Right lung (tissue), 2 donors: ENCODE measurements at regions not wholly inside any gene's neighbourhood (a gene's known extent, or its start where the extent isn't known, plus 50 kb on each side); places are given as distances from the start of the nearest gene placed in this dataset.

Experiments used
- DNase-seq, 2 donors: peaks; one replicate each; pipeline ENCODE4 v3.0.0-alpha.2; 2013

- no peak for DNase-seq
Observed at GRCh38 chr2:41775366-41776025, 272.3 kb upstream of the PKDCC start.

GRCh38 chr2:41779888-41780287 is 267.9 kb upstream of the PKDCC start:
- peak in 1 of 2 donors; percentile 9 for DNase-seq

GRCh38 chr2:41782306-41783158 is 265.3 kb upstream of the PKDCC start:
- peak; percentile 19 to 30 for DNase-seq

GRCh38 chr2:41784496-41784895 is 263.3 kb upstream of the PKDCC start:
- DNase-seq, result no peak

GRCh38 chr2:41785251-41786022 is 262.4 kb upstream of the PKDCC start:
- DNase-seq, result no peak

- peak; percentile 23 to 32 for DNase-seq
Observed at GRCh38 chr2:41791523-41791922, 256.3 kb upstream of the PKDCC start.

- DNase-seq, result no peak
Observed at GRCh38 chr2:41803361-41803760, 244.5 kb upstream of the PKDCC start.

GRCh38 chr2:41806286-41806685 is 241.5 kb upstream of the PKDCC start:
- no peak for DNase-seq

GRCh38 chr2:41821167-41821566 is 226.7 kb upstream of the PKDCC start:
- no peak for DNase-seq

- no peak for DNase-seq
Observed at GRCh38 chr2:41826921-41827320, 220.9 kb upstream of the PKDCC start.

GRCh38 chr2:41827354-41827971 is 220.4 kb upstream of the PKDCC start:
- DNase-seq, result no peak

GRCh38 chr2:41828052-41828643 is 219.7 kb upstream of the PKDCC start:
- DNase-seq, result no peak

GRCh38 chr2:41829052-41829451 is 218.8 kb upstream of the PKDCC start:
- no peak for DNase-seq

- DNase-seq, result no peak
Observed at GRCh38 chr2:41830600-41830999, 217.2 kb upstream of the PKDCC start.

GRCh38 chr2:41832218-41832617 is 215.6 kb upstream of the PKDCC start:
- no peak for DNase-seq

GRCh38 chr2:41835401-41835800 is 212.4 kb upstream of the PKDCC start:
- no peak for DNase-seq

GRCh38 chr2:41836948-41837347 is 210.9 kb upstream of the PKDCC start:
- peak; percentile 42 to 46 for DNase-seq

GRCh38 chr2:41837610-41838009 is 210.2 kb upstream of the PKDCC start:
- DNase-seq, result no peak

GRCh38 chr2:41840702-41841551 is 206.9 kb upstream of the PKDCC start:
- peak; percentile 92 to 95 for DNase-seq

GRCh38 chr2:41846962-41847361 is 200.9 kb upstream of the PKDCC start:
- no peak for DNase-seq
